H9 (cell line): ENCODE measurements at regions not wholly inside any gene's neighbourhood (a gene's known extent, or its start where the extent isn't known, plus 50 kb on each side); places are given as distances from the start of the nearest gene placed in this dataset.

Source experiments
- DNase-seq: peaks from one replicate; pipeline ENCODE4 v3.0.0-alpha.2; 2017
- H2AFZ ChIP-seq: one replicate; pipeline ENCODE4 v1.6.1; 2013; ENCODE audit warnings: mild to moderate bottlenecking, low read length, control low read depth, moderate library complexity
- H2AK5ac ChIP-seq: 2 replicates; pipeline ENCODE4 v1.6.1; 2013; ENCODE audit warnings: low read length, control low read depth, mixed read lengths; ENCODE audit not compliant: insufficient read length
- H2BK120ac ChIP-seq: one replicate; pipeline ENCODE4 v1.6.1; 2013; ENCODE audit warnings: low read depth, mild to moderate bottlenecking, low read length, control low read depth, inconsistent platforms; ENCODE audit not compliant: poor library complexity, severe bottlenecking
- H2BK12ac ChIP-seq: 2 replicates; pipeline ENCODE4 v1.6.1; 2013; ENCODE audit warnings: low read length, control low read depth, mixed read lengths, low read depth; ENCODE audit not compliant: insufficient read length
- H2BK15ac ChIP-seq: 2 replicates; pipeline ENCODE4 v1.6.1; 2013; ENCODE audit warnings: low read depth, low read length, control low read depth
- H2BK20ac ChIP-seq: one replicate; pipeline ENCODE4 v1.6.1; 2013; ENCODE audit warnings: low read depth, mild to moderate bottlenecking, low read length, control low read depth, inconsistent platforms; ENCODE audit not compliant: poor library complexity, severe bottlenecking
- H2BK5ac ChIP-seq: 2 replicates; pipeline ENCODE4 v1.6.1; 2013; ENCODE audit warnings: low read length, control low read depth, mixed read lengths; ENCODE audit not compliant: insufficient read length
- H3K14ac ChIP-seq: 2 replicates; pipeline ENCODE4 v1.6.1; 2013; ENCODE audit warnings: low read length, control low read depth; ENCODE audit not compliant: insufficient read depth
- H3K18ac ChIP-seq: 2 replicates; pipeline ENCODE4 v1.6.1; 2013; ENCODE audit warnings: low read depth, mild to moderate bottlenecking, mixed read lengths, low read length, control low read depth; ENCODE audit not compliant: insufficient read length
- H3K23ac ChIP-seq: 2 replicates; pipeline ENCODE4 v1.6.1; 2013; ENCODE audit warnings: low read length, control low read depth, mixed read lengths, low read depth; ENCODE audit not compliant: insufficient read length
- H3K23me2 ChIP-seq: 2 replicates; pipeline ENCODE4 v1.6.1; 2013; ENCODE audit warnings: low read depth, mild to moderate bottlenecking, mixed read lengths, low read length, control low read depth; ENCODE audit not compliant: insufficient read length, poor library complexity, severe bottlenecking
- H3K27ac ChIP-seq: 2 replicates; pipeline ENCODE4 v1.5.1; 2013; ENCODE audit warnings: low read length, control low read depth, mixed read lengths, low read depth; ENCODE audit not compliant: insufficient read length
- H3K27me3 ChIP-seq: 2 replicates; pipeline ENCODE4 v1.6.1; 2013; ENCODE audit warnings: low read length, control low read depth, inconsistent platforms; ENCODE audit not compliant: insufficient read depth
- H3K4ac ChIP-seq: 2 replicates; pipeline ENCODE4 v1.6.1; 2013; ENCODE audit warnings: low read depth, mild to moderate bottlenecking, control low read depth, inconsistent platforms, low read length, moderate library complexity
- H3K4me1 ChIP-seq: 2 replicates; pipeline ENCODE4 v1.6.1; 2013; ENCODE audit warnings: low read length, control low read depth, inconsistent platforms; ENCODE audit not compliant: insufficient read depth
- H3K4me2 ChIP-seq: 2 replicates; pipeline ENCODE4 v1.6.1; 2013; ENCODE audit warnings: low read length, control low read depth, mixed read lengths; ENCODE audit not compliant: insufficient read length, insufficient read depth
- H3K56ac ChIP-seq: 2 replicates; pipeline ENCODE4 v1.6.1; 2013; ENCODE audit warnings: low read depth, mild to moderate bottlenecking, mixed read lengths, low read length, control low read depth; ENCODE audit not compliant: insufficient read length
- H3K79me1 ChIP-seq: 2 replicates; pipeline ENCODE4 v1.6.1; 2013; ENCODE audit warnings: low read depth, mild to moderate bottlenecking, moderate library complexity, low read length, control low read depth, inconsistent platforms; ENCODE audit not compliant: insufficient read depth, poor library complexity, severe bottlenecking
- H3K79me2 ChIP-seq: 2 replicates; pipeline ENCODE4 v1.6.1; 2013; ENCODE audit warnings: low read length, control low read depth, inconsistent platforms; ENCODE audit not compliant: insufficient read depth
- H3K9ac ChIP-seq: 2 replicates; pipeline ENCODE4 v1.6.1; 2013; ENCODE audit warnings: low read length, control low read depth, mixed read lengths; ENCODE audit not compliant: insufficient read length; ENCODE audit errors: extremely low read depth
- H3K9me3 ChIP-seq: one replicate; pipeline ENCODE4 v1.6.1; 2013; ENCODE audit warnings: low read depth, low read length, inconsistent platforms; ENCODE audit not compliant: control insufficient read depth
- H3T11ph ChIP-seq: one replicate; pipeline ENCODE4 v1.6.1; 2013; ENCODE audit warnings: mild to moderate bottlenecking, low read length, control low read depth, inconsistent platforms
- H4K20me1 ChIP-seq: one replicate; pipeline ENCODE4 v1.6.1; 2013; ENCODE audit not compliant: control insufficient read depth, insufficient read length, insufficient read depth
- H4K5ac ChIP-seq: 2 replicates; pipeline ENCODE4 v1.6.1; 2013; ENCODE audit warnings: low read depth, mild to moderate bottlenecking, mixed read lengths, low read length, control low read depth; ENCODE audit not compliant: insufficient read length
- H4K8ac ChIP-seq: replicated peaks from 2 replicates; pipeline ENCODE4 v1.6.1; 2013; ENCODE audit warnings: low read length, control low read depth, mixed read lengths, low read depth; ENCODE audit not compliant: insufficient read length
- H4K91ac ChIP-seq: 2 replicates; pipeline ENCODE4 v1.6.1; 2013; ENCODE audit warnings: low read depth, mild to moderate bottlenecking, moderate library complexity, mixed read lengths, low read length, control low read depth; ENCODE audit not compliant: insufficient read length
- H3K27ac Mint-ChIP-seq, 3 experiments: 2 replicates in 2 of 3; 3 replicates in 1 of 3; pipeline ENCODE4 v1.8.0; 2020 to 2021; ENCODE audit warnings: mixed read lengths in 3 of 3, mild to moderate bottlenecking in 1 of 3, moderate library complexity in 1 of 3
- H3K27me3 Mint-ChIP-seq: 2 replicates; pipeline ENCODE4 v1.8.0; 2021; ENCODE audit warnings: low read depth, mild to moderate bottlenecking, moderate library complexity, mixed read lengths
- H3K36me3 Mint-ChIP-seq, 3 experiments: 2 replicates in 2 of 3; 3 replicates in 1 of 3; pipeline ENCODE4 v1.8.0; 2020 to 2021; ENCODE audit warnings: low read depth in 3 of 3, mixed read lengths in 3 of 3; ENCODE audit not compliant: insufficient read depth in 1 of 3
- H3K4me1 Mint-ChIP-seq, 2 experiments: 2 replicates each; pipeline ENCODE4 v1.8.0; 2020; ENCODE audit warnings: mixed read lengths in 2 of 2
- H3K4me3 Mint-ChIP-seq, 2 experiments: 2 replicates in 1 of 2; 3 replicates in 1 of 2; pipeline ENCODE4 v1.8.0; 2020 to 2021; ENCODE audit warnings: mild to moderate bottlenecking in 2 of 2, mixed read lengths in 2 of 2, moderate library complexity in 1 of 2
- H3K9me3 Mint-ChIP-seq, 2 experiments: 2 replicates in 1 of 2; 3 replicates in 1 of 2; pipeline ENCODE4 v1.8.0; 2020; ENCODE audit warnings: mild to moderate bottlenecking in 2 of 2, mixed read lengths in 2 of 2, moderate library complexity in 1 of 2
- CTCF ChIP-seq: fragments of 200-600 bp; sonication (generic); conservative IDR thresholded peaks from 3 replicates; pipeline ENCODE4 v1.8.0; 2021; ENCODE audit warnings: antibody characterized with exemption, mild to moderate bottlenecking
- WGBS: extraction: QIAGEN DNeasy Blood & Tissue Kit; methylation state at CpG from one replicate; pipeline ENCODE4 v1.1.7; 2013; ENCODE audit warnings: missing lambda C conversion rate, low lambda C conversion rate, mixed read lengths; ENCODE audit not compliant: insufficient read length; ENCODE audit errors: extremely low coverage; 5-methylcytosine and 5-hydroxymethylcytosine counted together

DNA sequence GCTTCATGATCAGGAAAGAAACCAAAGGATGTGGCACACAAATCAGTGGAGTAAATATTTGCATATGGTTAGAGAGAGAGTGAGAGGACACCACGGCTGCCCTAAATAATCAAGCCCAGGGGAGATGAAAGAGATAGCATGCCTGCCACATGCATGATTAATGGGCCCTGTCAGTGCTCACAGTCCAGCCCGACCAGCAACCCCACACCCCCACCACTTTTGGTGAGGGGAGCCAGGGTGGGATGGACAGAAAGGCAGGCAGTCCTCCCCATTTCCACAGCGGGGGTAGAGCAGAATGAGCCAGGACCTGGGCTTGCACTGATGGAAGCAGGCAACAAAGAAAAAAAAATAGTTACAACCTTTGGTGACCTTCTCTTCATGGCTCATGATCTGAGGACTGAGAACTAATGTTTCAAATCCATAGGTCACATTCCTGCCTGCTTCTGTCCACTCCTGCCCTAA is 545.0 kb downstream of the ETS1 start:
- peaks cover 2 to 7% of the 10 kb centered on the region in 2 experiments; a peak in 2 of 4 replicates for H3K4me1 Mint-ChIP-seq
- Histone ChIP-seq H2BK20ac (no peak overlapping the region), H4K20me1 (no peaks in the 10 kb centered on the region), H4K5ac (no peak overlapping the region), H3K23ac (no peak overlapping the region), H4K91ac (no peak overlapping the region), H4K8ac (no peak overlapping the region), H2BK120ac (no peak overlapping the region), H3K27ac (no peak overlapping the region), H3T11ph (no peak overlapping the region), H2BK12ac (no peak overlapping the region), H3K4ac (no peak overlapping the region), H2AFZ (no peak overlapping the region), H3K4me2 (no peak overlapping the region), H3K18ac (no peak overlapping the region), H2BK15ac (no peak overlapping the region), H3K56ac (no peak overlapping the region), H2AK5ac (no peak overlapping the region), H3K9me3 (no peaks in the 10 kb centered on the region), H3K79me1 (no peaks in the 10 kb centered on the region), H3K27me3 (no peaks in the 10 kb centered on the region), H3K9ac (no peak overlapping the region), H3K23me2 (no peaks in the 10 kb centered on the region), H3K14ac (no peak overlapping the region), H3K79me2 (no peaks in the 10 kb centered on the region), H3K4me1 (no peaks in the 10 kb centered on the region; the same call in 1 of the 2 replicates), H2BK5ac (no peak overlapping the region)
- H3K9me3 Mint-ChIP-seq: no peaks in the 10 kb centered on the region
- WGBS: no CpG with 5 or more reads among the region's 3 CpGs
- TF ChIP-seq CTCF: no peak
- H3K4me3 Mint-ChIP-seq: no peak overlapping the region
- H3K36me3 Mint-ChIP-seq: no peaks in the 10 kb centered on the region
- no peak for DNase-seq
- no peaks in the 10 kb centered on the region for H3K27me3 Mint-ChIP-seq
- no peak overlapping the region for H3K27ac Mint-ChIP-seq
